Kidney epithelial cell (primary cell): ENCODE measurements at regions not wholly inside any gene's neighbourhood (a gene's known extent, or its start where the extent isn't known, plus 50 kb on each side); places are given as distances from the start of the nearest gene placed in this dataset.
"Not testable (repeated sequence)": the region's sequence is repeated elsewhere in the genome, so short reads cannot be mapped to it uniquely, and the experiment has no call there.

Experiments used
- DNase-seq: peaks from one replicate; pipeline ENCODE4 v3.0.0-alpha.2; 2010; ENCODE audit warnings: low read depth
- H3K27me3 ChIP-seq: 2 replicates; pipeline ENCODE4 v1.6.0; 2011; ENCODE audit warnings: low read length; ENCODE audit not compliant: control insufficient read depth, insufficient read depth
- H3K36me3 ChIP-seq: 2 replicates; pipeline ENCODE4 v1.5.1; 2011; ENCODE audit warnings: low read length; ENCODE audit not compliant: control insufficient read depth, insufficient read depth
- H3K4me3 ChIP-seq: 2 replicates; pipeline ENCODE4 v1.5.1; 2011; ENCODE audit warnings: low read depth, mild to moderate bottlenecking, control low read depth, low read length

DNA sequence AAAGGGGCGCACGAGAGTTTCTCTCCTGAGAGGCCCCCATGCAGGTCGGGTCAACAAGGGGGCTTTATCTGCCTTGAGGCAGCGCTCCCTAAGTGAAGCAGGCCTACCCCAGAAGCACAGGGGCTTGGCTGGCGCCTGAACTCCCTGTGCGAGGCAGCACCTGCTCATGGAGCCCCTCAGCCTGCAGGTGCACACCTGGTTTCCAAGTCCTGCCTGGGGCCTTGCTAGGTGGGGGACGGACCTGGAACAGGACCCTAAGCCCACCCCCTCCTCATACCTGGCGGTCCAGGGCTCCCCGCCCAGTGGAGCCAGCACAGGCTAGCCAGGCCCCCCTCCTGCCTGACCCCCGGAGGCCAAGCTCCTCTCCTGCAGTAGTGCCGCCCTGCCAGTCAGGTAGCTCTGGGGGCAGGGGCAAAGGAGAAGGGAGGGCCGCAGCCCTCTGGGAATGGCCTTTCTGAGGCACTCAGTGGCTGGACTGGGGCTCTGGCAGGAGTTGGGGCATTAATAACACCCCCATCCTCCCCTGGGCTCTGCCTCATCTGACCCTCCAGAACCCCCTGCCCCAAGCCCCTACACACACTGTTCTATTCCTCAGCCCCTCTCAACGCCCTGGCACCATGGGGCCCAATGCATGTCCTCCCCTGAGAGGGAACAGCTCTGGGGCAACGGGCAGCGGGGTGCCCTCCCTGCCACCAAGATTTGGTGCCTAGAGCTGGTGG, 137.9 kb upstream of the PTPN20 start:
- H3K4me3 ChIP-seq, DNase-seq, H3K27me3 ChIP-seq, H3K36me3 ChIP-seq: not testable (repeated sequence)

DNA sequence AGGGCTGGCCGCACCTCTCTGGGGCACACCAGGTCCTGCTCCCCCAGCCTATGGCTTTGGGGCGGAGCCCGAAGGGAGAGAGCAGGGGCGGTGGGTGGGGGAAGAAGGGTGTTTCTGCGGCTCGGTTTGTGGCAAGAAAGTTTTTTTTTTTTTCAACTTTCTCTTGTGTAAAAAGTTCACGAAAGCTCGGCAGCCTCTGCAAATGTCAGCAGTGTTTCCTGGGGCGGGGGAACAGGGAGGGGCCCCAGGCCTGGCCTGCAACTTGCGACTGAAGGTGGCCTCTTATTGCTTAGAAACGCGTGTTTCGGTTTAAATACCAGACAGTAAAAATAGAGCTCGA, 137.4 kb upstream of the PTPN20 start:
- H3K27me3 ChIP-seq, H3K36me3 ChIP-seq, H3K4me3 ChIP-seq, DNase-seq: not testable (repeated sequence)

DNA sequence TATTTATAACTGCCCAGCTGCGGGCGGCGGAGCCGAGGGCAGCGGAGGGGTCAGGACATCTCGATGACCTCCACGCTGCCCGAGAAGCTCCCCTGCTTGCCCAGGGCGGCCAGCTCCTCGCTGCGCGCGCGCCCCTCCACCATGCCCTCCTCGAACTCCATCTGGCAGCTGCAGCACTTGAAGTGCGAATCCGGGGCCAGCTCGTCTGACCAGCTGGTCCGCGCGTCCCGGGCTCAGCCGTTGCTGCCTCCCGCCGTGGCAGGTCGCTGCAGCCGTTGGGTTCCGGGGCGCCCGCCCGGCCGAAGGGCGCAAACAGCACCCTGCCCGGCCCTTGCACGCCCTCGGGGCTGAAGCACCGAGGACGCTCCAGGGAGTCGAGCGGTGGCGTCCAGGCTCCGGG, 136.9 kb upstream of the PTPN20 start:
- H3K36me3 ChIP-seq, DNase-seq: not testable (repeated sequence)

DNA sequence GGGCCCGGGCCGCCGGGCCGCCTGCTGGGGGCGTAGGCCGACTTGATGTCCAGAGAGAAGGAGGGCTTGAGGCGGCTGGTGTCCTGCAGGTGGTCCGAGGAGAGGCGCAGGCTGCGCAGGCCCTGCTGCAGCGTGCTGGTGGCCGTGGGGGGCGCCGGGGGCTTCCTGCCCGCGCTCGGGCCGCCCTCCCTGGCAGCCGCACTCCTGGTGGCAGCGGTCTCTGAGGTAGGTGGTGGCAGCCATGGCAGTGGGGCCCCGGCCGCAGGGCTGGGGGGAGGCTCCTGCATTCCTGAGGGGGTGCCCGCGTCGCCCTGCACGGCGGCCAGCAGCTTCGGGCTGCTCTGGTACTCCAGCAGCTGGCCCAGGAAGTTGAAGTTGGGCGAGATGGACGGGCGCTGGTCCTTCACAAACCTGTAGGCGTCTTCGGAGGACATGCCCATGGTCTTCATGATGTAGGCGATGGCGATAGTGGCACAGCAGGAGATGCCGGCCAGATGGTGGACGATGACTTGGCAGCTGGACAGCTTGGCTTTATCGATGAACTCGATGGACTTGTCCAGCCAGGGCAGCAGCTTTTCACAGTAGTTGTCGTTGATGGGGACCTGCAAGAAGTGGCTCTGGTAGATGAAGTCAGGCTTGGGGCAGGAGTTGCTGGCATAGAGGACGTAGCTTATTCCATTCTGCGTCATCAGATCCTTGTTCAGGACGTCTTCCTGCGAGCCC, 136.1 kb upstream of the PTPN20 start:
- DNase-seq, H3K4me3 ChIP-seq, H3K36me3 ChIP-seq, H3K27me3 ChIP-seq: not testable (repeated sequence)

More for the DNA sequence above, 136.9 kb upstream of the PTPN20 start:
- H3K4me3 ChIP-seq, H3K27me3 ChIP-seq: not testable (repeated sequence)

DNA sequence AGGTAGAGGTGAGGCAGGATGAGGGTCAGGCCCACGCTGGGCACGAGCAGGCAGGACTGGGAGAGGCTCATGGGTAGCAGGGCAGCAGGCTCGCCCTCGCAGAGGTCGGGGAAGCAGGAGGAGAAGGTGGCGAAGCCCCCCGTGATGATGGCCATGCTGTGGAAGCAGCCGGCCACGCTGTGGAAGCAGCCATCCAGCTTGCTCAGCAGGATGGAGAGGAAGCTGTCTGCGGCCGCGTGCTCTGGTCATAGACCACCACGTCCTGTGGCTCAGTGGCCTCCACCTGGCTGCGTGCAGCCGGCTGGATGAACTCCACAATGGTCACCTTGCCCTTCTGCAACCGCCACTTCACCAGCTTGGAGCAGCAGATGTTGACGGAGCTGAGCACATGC, 135.6 kb upstream of the PTPN20 start:
- H3K4me3 ChIP-seq = not testable (repeated sequence)

DNA sequence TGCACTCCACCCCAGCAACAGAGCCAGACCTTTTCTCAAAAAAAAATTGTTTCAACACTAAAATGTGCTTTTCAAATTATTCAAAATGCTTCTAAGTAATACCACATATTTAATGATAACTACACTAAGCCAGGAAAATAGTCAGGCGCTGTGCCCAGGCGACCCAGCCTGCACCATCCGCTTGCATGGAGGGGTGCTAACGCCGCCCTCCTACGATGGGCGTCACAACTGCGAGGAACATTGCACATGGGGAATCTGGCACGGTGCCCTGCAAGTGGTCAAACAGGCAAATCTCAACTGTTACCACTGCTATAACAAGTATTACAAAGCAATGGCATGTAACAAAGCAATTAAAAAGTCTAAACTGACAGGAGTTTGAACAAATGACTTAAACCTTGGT, 131.7 kb upstream of the PTPN20 start:
- not testable (repeated sequence) for H3K36me3 ChIP-seq, H3K27me3 ChIP-seq, H3K4me3 ChIP-seq
- DNase-seq = peak; percentile 45

More for the DNA sequence above, 135.6 kb upstream of the PTPN20 start:
- H3K27me3 ChIP-seq, DNase-seq, H3K36me3 ChIP-seq: not testable (repeated sequence)

DNA sequence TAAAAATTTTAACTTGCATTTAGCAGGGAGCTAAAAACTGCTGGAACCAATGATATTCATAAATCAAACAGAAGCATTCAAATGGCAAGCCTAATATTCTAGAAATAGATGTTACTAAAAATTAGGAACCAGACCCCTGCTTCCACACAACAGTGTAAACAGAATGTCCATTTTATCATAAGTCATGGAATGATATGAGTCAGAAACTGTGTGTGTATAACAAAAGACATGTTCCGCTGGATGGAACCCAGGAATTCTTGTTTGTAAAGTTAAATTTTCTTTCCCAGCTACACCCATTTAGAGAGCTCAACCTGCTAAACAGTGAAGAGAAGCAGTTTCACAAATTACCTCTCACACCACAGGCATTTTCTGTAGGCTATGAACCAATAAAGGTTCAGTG, 131.1 kb upstream of the PTPN20 start:
- DNase-seq = peak; percentile 43
- not testable (repeated sequence) for H3K4me3 ChIP-seq, H3K27me3 ChIP-seq, H3K36me3 ChIP-seq

DNA sequence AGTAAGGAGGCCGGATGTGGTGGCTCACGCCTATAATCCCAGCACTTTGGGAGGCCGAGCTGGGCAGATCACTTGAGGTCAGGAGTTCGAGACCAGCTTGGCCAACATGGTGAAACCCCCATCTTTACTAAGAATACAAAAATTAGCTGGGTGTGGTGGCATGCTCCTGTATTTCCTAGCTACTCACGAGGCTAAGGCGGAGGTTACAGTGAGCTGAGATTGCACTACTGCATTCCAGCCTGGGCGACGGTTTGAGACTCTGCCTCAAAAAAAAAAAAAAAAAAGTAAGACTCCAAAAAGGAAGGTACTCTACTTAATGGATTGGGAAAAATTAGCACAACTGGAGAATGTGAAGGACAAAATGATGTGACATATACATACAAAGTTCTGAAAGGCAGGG, 130.2 kb upstream of the PTPN20 start:
- DNase-seq, H3K27me3 ChIP-seq, H3K4me3 ChIP-seq, H3K36me3 ChIP-seq: not testable (repeated sequence)

DNA sequence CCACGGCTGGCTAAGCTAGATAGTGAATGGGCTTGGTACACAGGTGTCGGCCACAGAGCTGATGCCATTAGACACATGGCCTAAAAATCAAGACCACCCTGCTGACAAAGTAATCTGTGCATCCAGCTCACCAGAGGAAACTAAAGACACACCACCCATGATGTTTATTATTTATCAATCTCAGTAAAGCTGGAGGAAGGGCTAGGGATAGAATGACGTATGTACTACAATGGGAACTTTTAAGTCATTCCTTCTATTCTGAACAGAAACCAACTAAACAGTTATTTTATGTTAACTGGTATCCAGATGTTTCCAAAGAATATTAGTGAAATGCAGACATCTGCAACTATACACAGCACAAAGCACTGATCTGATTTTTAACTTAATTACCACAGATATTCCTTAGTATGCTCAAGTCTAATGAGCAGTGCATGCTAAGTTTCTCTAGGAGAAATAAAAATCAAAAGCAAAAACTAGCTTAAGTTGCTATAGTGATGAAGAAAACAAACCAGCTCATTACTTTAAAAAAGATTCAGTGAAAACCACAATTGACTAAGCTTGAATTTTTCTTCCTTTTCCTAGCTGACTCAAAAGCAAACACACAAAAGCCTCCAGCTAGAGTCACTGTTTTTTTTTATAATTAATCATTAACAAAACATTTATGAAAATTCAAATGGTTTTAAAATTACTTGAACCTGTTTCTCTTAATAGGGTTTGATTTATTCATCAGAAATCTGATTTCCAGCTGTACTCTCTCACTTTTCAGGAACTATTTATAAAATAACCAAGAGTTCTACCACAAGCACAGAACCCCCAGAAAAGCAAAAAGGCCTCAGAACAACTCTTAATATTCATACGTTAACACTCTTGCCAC, 129.0 kb upstream of the PTPN20 start:
- H3K36me3 ChIP-seq, H3K4me3 ChIP-seq, H3K27me3 ChIP-seq: not testable (repeated sequence)
- peak; percentile 10 for DNase-seq

DNA sequence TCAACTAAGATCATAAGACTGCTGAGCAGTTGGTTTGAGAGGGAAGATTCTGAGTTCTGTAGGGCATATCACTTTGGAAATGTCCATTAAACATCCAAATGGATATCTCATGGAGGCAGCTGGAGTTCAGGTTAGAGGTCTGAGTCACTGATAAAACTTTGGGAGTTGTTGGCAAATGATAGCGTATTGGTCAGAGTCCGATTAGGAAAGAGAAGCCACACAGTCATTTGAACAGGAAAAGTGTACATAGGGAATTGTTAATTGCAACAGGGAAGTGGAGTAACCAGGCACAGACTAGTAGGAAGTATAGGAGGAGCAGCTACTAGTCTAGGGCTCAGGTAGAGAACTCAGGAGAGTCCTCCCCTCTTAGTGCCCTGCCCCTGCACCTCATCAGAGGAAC, 126.6 kb upstream of the PTPN20 start:
- not testable (repeated sequence) for DNase-seq, H3K4me3 ChIP-seq, H3K36me3 ChIP-seq, H3K27me3 ChIP-seq

DNA sequence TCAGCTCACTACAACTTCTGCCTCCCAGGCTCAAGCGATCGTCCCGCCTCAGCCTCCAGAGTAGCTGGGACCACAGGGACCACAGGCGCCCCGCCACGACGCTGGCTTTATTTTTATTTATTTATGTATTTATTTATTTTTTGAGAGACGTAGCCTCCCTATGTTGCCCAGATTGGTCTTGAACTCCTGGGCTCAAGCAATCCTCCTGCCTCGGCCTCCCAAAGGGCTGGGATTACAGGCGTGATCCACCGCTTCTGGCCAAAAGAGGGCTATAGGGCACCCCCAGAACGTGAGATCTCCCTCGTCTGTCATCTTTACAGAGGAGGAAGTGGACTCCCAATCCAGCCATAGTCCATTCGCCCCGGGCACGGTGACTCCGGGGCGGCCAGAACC, 125.1 kb upstream of the PTPN20 start:
- H3K4me3 ChIP-seq = peak overlapping the region; percentile 25
- not testable (repeated sequence) for DNase-seq, H3K27me3 ChIP-seq, H3K36me3 ChIP-seq

DNA sequence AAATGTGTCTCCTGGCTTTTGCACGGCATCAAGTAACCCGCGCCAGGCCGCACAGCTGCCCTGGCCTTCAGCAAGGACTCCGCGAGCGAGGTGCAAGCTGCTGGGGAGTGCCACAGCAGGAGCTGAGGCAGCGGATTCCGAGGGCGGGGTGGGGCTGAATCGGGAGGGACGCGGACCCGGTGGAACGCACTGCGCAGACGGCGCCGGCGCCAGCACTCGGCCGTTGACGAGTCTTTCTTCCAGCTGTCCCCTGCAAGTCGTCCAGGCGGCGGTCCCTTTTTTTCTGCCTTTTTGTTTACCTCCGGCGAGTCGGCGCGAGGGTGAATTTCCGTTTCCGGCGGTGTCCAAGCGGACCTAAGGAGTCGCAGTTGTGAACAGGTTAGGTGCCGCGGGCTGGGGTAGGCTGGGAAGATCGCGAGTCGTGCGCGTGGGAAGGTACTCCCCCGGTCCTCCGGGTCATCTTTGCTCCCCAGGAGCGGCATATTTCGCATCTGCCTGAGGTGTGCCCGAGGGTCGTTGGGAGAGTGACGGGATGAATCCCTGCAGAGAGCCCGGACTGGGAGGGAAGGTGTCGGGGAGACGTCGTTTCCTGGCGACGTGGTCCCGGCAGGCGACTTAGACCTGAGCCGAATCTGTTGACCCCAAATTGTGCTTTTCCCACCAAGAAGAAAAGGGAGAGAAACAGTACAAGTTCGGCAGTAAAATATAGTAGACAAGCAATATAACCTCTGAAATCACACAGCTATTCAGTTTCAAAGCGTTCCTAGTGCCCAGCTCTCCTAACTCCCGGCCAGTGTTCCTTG, 124.5 kb upstream of the PTPN20 start:
- peak overlapping the region; percentile 75 for H3K4me3 ChIP-seq
- H3K36me3 ChIP-seq, H3K27me3 ChIP-seq: not testable (repeated sequence)
- peak; percentile 37 for DNase-seq
